ENCODE measurements at regions not wholly inside any gene's neighbourhood (a gene's known extent, or its start where the extent isn't known, plus 50 kb on each side); places are given as distances from the start of the nearest gene placed in this dataset.

GRCh38 chr2:13919981-13920382, 712.5 kb upstream of the LRATD1 start:
- H3K36me3 ChIP-seq: no peaks in the 10 kb centered on the region
- no peak overlapping the region for H3K4me3 ChIP-seq
- H3K4me1 ChIP-seq: no peaks in the 10 kb centered on the region
- H3K27me3 ChIP-seq: no peaks in the 10 kb centered on the region
- TF ChIP-seq EP300 (IDR thresholded peaks at IDR 0.05): no peak
- no peak for TF ChIP-seq POLR2A (IDR thresholded peaks at IDR 0.05)
- no peak for TF ChIP-seq CTCF (IDR thresholded peaks at IDR 0.05)
- no peak overlapping the region for H3K27ac ChIP-seq
- DNase-seq (ENCODE audit: low spot score in 2 of 2): no peak
- peaks cover 0 to 3% (median 0%) of the 10 kb centered on the region in 4 donors for H3K9me3 ChIP-seq
- WGBS, 2 donors: 87% methylated on average over 4 of the region's 4 CpGs

GRCh38 chr2:13921245-13921644, 711.3 kb upstream of the LRATD1 start:
- no peak for DNase-seq (ENCODE audit: low spot score in 2 of 2)
- Histone ChIP-seq H3K27ac (no peak overlapping the region), H3K4me1 (no peaks in the 10 kb centered on the region), H3K4me3 (no peak overlapping the region), H3K27me3 (no peaks in the 10 kb centered on the region), H3K36me3 (no peaks in the 10 kb centered on the region), H3K9me3 (peaks cover 0 to 3% (median 0%) of the 10 kb centered on the region in 4 donors)
- TF ChIP-seq CTCF (IDR thresholded peaks at IDR 0.05) (no peak), EP300 (IDR thresholded peaks at IDR 0.05) (no peak), POLR2A (IDR thresholded peaks at IDR 0.05) (no peak)
- WGBS, 2 donors: 65 to 77% methylated on average over 2 of the region's 2 CpGs

- no peaks in the 10 kb centered on the region for H3K4me1 ChIP-seq
- H3K27me3 ChIP-seq: no peaks in the 10 kb centered on the region
- DNase-seq (ENCODE audit: low spot score in 2 of 2): no peak
- no peak overlapping the region for H3K4me3 ChIP-seq
- H3K9me3 ChIP-seq: peaks cover 0 to 3% (median 0%) of the 10 kb centered on the region in 4 donors
- TF ChIP-seq CTCF (IDR thresholded peaks at IDR 0.05) (no peak), EP300 (IDR thresholded peaks at IDR 0.05) (no peak), POLR2A (IDR thresholded peaks at IDR 0.05) (no peak)
- 83% methylated on average over 6 of the region's 6 CpGs for WGBS, 2 donors
- no peak overlapping the region for H3K27ac ChIP-seq
- H3K36me3 ChIP-seq: no peaks in the 10 kb centered on the region
Measured at GRCh38 chr2:13923823-13924222, 708.7 kb upstream of the LRATD1 start.

GRCh38 chr2:13942111-13942510, 690.4 kb upstream of the LRATD1 start:
- H3K9me3 ChIP-seq: no peaks in the 10 kb centered on the region
- H3K4me3 ChIP-seq: no peak overlapping the region
- H3K36me3 ChIP-seq: no peaks in the 10 kb centered on the region
- H3K27ac ChIP-seq: no peak overlapping the region
- no peaks in the 10 kb centered on the region for H3K27me3 ChIP-seq
- DNase-seq (ENCODE audit: low spot score in 2 of 2): no peak
- WGBS, 2 donors: 88 to 90% methylated on average over 2 of the region's 2 CpGs
- H3K4me1 ChIP-seq: no peaks in the 10 kb centered on the region
- TF ChIP-seq EP300 (IDR thresholded peaks at IDR 0.05) (no peak), CTCF (IDR thresholded peaks at IDR 0.05) (no peak), POLR2A (IDR thresholded peaks at IDR 0.05) (no peak)

- TF ChIP-seq POLR2A (IDR thresholded peaks at IDR 0.05): no peak
- TF ChIP-seq EP300 (IDR thresholded peaks at IDR 0.05): no peak
- TF ChIP-seq CTCF (IDR thresholded peaks at IDR 0.05): no peak
- 97% methylated on average over 2 of the region's 2 CpGs for WGBS, 2 donors
- H3K27me3 ChIP-seq: no peaks in the 10 kb centered on the region
Measured at GRCh38 chr2:13950761-13951160, 681.8 kb upstream of the LRATD1 start.

More at GRCh38 chr2:13950761-13951160, 681.8 kb upstream of the LRATD1 start:
- Histone ChIP-seq H3K9me3 (no peaks in the 10 kb centered on the region), H3K4me1 (no peaks in the 10 kb centered on the region), H3K27ac (no peak overlapping the region), H3K36me3 (no peaks in the 10 kb centered on the region), H3K4me3 (no peak overlapping the region)
- no peak for DNase-seq (ENCODE audit: low spot score in 2 of 2)

All from tibial nerve (tissue), 4 donors.